ENCODE measurements at regions not wholly inside any gene's neighbourhood (a gene's known extent, or its start where the extent isn't known, plus 50 kb on each side); places are given as distances from the start of the nearest gene placed in this dataset.
"Not testable (repeated sequence)": the region's sequence is repeated elsewhere in the genome, so short reads cannot be mapped to it uniquely, and the experiment has no call there.

- no peak for DNase-seq (ENCODE audit: low read depth)
These were observed 254.2 kb upstream of the POM121L12 start for GRCh38 chr7:52781250-52781649.

- DNase-seq (ENCODE audit: low read depth) = no peak
These were observed 256.4 kb upstream of the POM121L12 start for GRCh38 chr7:52779004-52779403.

- DNase-seq (ENCODE audit: low read depth) = no peak
These were observed 258.2 kb upstream of the POM121L12 start for GRCh38 chr7:52777051-52777822.

GRCh38 chr7:52775876-52776275 lies 259.6 kb upstream of the POM121L12 start:
- DNase-seq (ENCODE audit: low read depth) = no peak

- DNase-seq (ENCODE audit: low read depth) = no peak
These were observed 264.3 kb upstream of the POM121L12 start for GRCh38 chr7:52771177-52771576.

- DNase-seq (ENCODE audit: low read depth) = peak; percentile 68
These were observed 270.8 kb upstream of the POM121L12 start for GRCh38 chr7:52764492-52765169.

GRCh38 chr7:52758356-52758755 lies 277.1 kb upstream of the POM121L12 start:
- no peak for DNase-seq (ENCODE audit: low read depth)

- DNase-seq (ENCODE audit: low read depth) = no peak
These were observed 281.6 kb upstream of the POM121L12 start for GRCh38 chr7:52753855-52754254.

GRCh38 chr7:52752891-52753290 lies 282.5 kb upstream of the POM121L12 start:
- no peak for DNase-seq (ENCODE audit: low read depth)

- DNase-seq (ENCODE audit: low read depth) = no peak
These were observed 285.6 kb upstream of the POM121L12 start for GRCh38 chr7:52749880-52750279.

GRCh38 chr7:52747817-52748216 lies 287.6 kb upstream of the POM121L12 start:
- no peak for DNase-seq (ENCODE audit: low read depth)

GRCh38 chr7:52741670-52742290 lies 293.7 kb upstream of the POM121L12 start:
- no peak for DNase-seq (ENCODE audit: low read depth)

GRCh38 chr7:52735656-52736055 lies 299.8 kb upstream of the POM121L12 start:
- no peak for DNase-seq (ENCODE audit: low read depth)

GRCh38 chr7:52728683-52729082 lies 306.8 kb upstream of the POM121L12 start:
- DNase-seq (ENCODE audit: low read depth) = not testable (repeated sequence)

GRCh38 chr7:52727632-52728031 lies 307.8 kb upstream of the POM121L12 start:
- DNase-seq (ENCODE audit: low read depth) = no peak

- DNase-seq (ENCODE audit: low read depth) = no peak
These were observed 308.4 kb upstream of the POM121L12 start for GRCh38 chr7:52726986-52727385.

GRCh38 chr7:52726493-52726892 lies 308.9 kb upstream of the POM121L12 start:
- no peak for DNase-seq (ENCODE audit: low read depth)

GRCh38 chr7:52723606-52724005 lies 311.8 kb upstream of the POM121L12 start:
- peak; percentile 61 for DNase-seq (ENCODE audit: low read depth)

- no peak for DNase-seq (ENCODE audit: low read depth)
These were observed 314.6 kb upstream of the POM121L12 start for GRCh38 chr7:52720856-52721255.

GRCh38 chr7:52719677-52720076 lies 315.8 kb upstream of the POM121L12 start:
- no peak for DNase-seq (ENCODE audit: low read depth)

GRCh38 chr7:52715701-52716100 lies 319.7 kb upstream of the POM121L12 start:
- peak; percentile 37 for DNase-seq (ENCODE audit: low read depth)

GRCh38 chr7:52712938-52713337 lies 322.5 kb upstream of the POM121L12 start:
- no peak for DNase-seq (ENCODE audit: low read depth)
